ENCODE measurements at regions not wholly inside any gene's neighbourhood (a gene's known extent, or its start where the extent isn't known, plus 50 kb on each side); places are given as distances from the start of the nearest gene placed in this dataset.

- TF ChIP-seq CTCF (IDR thresholded peaks at IDR 0.05), result no peak
- no peak for DNase-seq (ENCODE audit: low spot score)
- H3K4me3 Mint-ChIP-seq (ENCODE audit: unreplicated experiment), result no peak overlapping the region
- no peaks in the 10 kb centered on the region for H3K36me3 Mint-ChIP-seq (ENCODE audit: low read depth)
- no peaks in the 10 kb centered on the region for H3K9me3 Mint-ChIP-seq (ENCODE audit: low read depth)
- H3K27me3 Mint-ChIP-seq (ENCODE audit: low read depth), result no peaks in the 10 kb centered on the region
- no peak overlapping the region for H3K27ac Mint-ChIP-seq (ENCODE audit: unreplicated experiment)
- peaks cover 36% of the 10 kb centered on the region for H3K4me1 Mint-ChIP-seq (ENCODE audit: low read depth)
Observed at GRCh38 chr13:99646866-99647595, 145.8 kb downstream of the TM9SF2 start.

- H3K4me1 Mint-ChIP-seq (ENCODE audit: low read depth), result peaks cover 47% of the 10 kb centered on the region
- no peaks in the 10 kb centered on the region for H3K9me3 Mint-ChIP-seq (ENCODE audit: low read depth)
- H3K36me3 Mint-ChIP-seq (ENCODE audit: low read depth), result no peaks in the 10 kb centered on the region
- DNase-seq (ENCODE audit: low spot score), result no peak
- H3K27ac Mint-ChIP-seq (ENCODE audit: unreplicated experiment), result no peak overlapping the region
- no peaks in the 10 kb centered on the region for H3K27me3 Mint-ChIP-seq (ENCODE audit: low read depth)
- TF ChIP-seq CTCF (IDR thresholded peaks at IDR 0.05), result no peak
- no peak overlapping the region for H3K4me3 Mint-ChIP-seq (ENCODE audit: unreplicated experiment)
Observed at GRCh38 chr13:99642841-99643240, 141.6 kb downstream of the TM9SF2 start.

- Mint-ChIP-seq H3K4me3 (ENCODE audit: unreplicated experiment) (no peak overlapping the region), H3K9me3 (ENCODE audit: low read depth) (no peaks in the 10 kb centered on the region), H3K27me3 (ENCODE audit: low read depth) (no peaks in the 10 kb centered on the region), H3K36me3 (ENCODE audit: low read depth) (no peaks in the 10 kb centered on the region), H3K27ac (ENCODE audit: unreplicated experiment) (no peak overlapping the region), H3K4me1 (ENCODE audit: low read depth) (peaks cover 38% of the 10 kb centered on the region)
- TF ChIP-seq CTCF (IDR thresholded peaks at IDR 0.05), result no peak
- no peak for DNase-seq (ENCODE audit: low spot score)
Observed at GRCh38 chr13:99642006-99642405, 140.7 kb downstream of the TM9SF2 start.

GRCh38 chr13:99640260-99640659 lies 139.0 kb downstream of the TM9SF2 start:
- peak overlapping the region; percentile 28 for H3K27ac Mint-ChIP-seq (ENCODE audit: unreplicated experiment)
- no peaks in the 10 kb centered on the region for H3K27me3 Mint-ChIP-seq (ENCODE audit: low read depth)
- DNase-seq (ENCODE audit: low spot score), result no peak
- no peak for TF ChIP-seq CTCF (IDR thresholded peaks at IDR 0.05)
- peaks cover 1% of the 10 kb centered on the region for H3K36me3 Mint-ChIP-seq (ENCODE audit: low read depth)
- H3K4me1 Mint-ChIP-seq (ENCODE audit: low read depth), result peaks cover 27% of the 10 kb centered on the region
- no peak overlapping the region for H3K4me3 Mint-ChIP-seq (ENCODE audit: unreplicated experiment)
- no peaks in the 10 kb centered on the region for H3K9me3 Mint-ChIP-seq (ENCODE audit: low read depth)

- Mint-ChIP-seq H3K27me3 (ENCODE audit: low read depth) (no peaks in the 10 kb centered on the region), H3K36me3 (ENCODE audit: low read depth) (peaks cover 1% of the 10 kb centered on the region), H3K27ac (ENCODE audit: unreplicated experiment) (no peak overlapping the region), H3K4me3 (ENCODE audit: unreplicated experiment) (no peak overlapping the region), H3K9me3 (ENCODE audit: low read depth) (no peaks in the 10 kb centered on the region), H3K4me1 (ENCODE audit: low read depth) (peaks cover 31% of the 10 kb centered on the region)
- DNase-seq (ENCODE audit: low spot score), result no peak
- TF ChIP-seq CTCF (IDR thresholded peaks at IDR 0.05), result no peak
Observed at GRCh38 chr13:99639126-99639525, 137.9 kb downstream of the TM9SF2 start.
